SK-N-SH (cell line): ENCODE measurements at regions not wholly inside any gene's neighbourhood (a gene's known extent, or its start where the extent isn't known, plus 50 kb on each side); places are given as distances from the start of the nearest gene placed in this dataset.

Experiments
- CTCF ChIA-PET: fragments of 300-600, 350-600 bp; formaldehyde crosslinking; extraction: SDS; loops from one replicate; lab custom pipeline; 2021; lab: Yijun Ruan, JAX
- POLR2A ChIA-PET: fragments of 350-600 bp; sonication (Branson Sonifier 250); formaldehyde crosslinking; extraction: SDS; loops from one replicate; lab custom pipeline; 2020; ENCODE audit warnings: antibody characterized with exemption, inconsistent platforms; lab: Yijun Ruan, JAX
- DNase-seq: peaks from one replicate; pipeline ENCODE4 v3.0.0; 2012
- H2AFZ ChIP-seq: fragments of 200-600 bp; sonication (generic); 2 replicates; pipeline ENCODE4 v1.8.1; 2016; ENCODE audit warnings: antibody characterized with exemption, mild to moderate bottlenecking, low read depth
- H3F3A ChIP-seq: fragments of 200-600 bp; sonication (generic); replicated peaks from 2 replicates; pipeline ENCODE3; 2016; ENCODE audit warnings: antibody characterized with exemption, mild to moderate bottlenecking; ENCODE audit not compliant: insufficient read depth
- H3K27ac ChIP-seq, 2 experiments: fragments of 200-500 bp in 1 of 2; fragments of 200-600 bp in 1 of 2; sonication (Bioruptor generic) in 1 of 2; sonication (generic), shearing (Covaris generic) in 1 of 2; 2 replicates each; pipeline versions ENCODE4 v1.5.1 to v1.6.1; 2014 to 2016; ENCODE audit warnings: low read depth in 2 of 2, inconsistent platforms in 1 of 2, low read length in 1 of 2, mild to moderate bottlenecking in 1 of 2, mixed read lengths in 1 of 2
- H3K27me3 ChIP-seq: fragments of 200-600 bp; sonication (generic), shearing (Covaris generic); 2 replicates; pipeline ENCODE4 v1.6.1; 2016; ENCODE audit warnings: mixed run types; ENCODE audit not compliant: insufficient read depth
- H3K36me3 ChIP-seq, 2 experiments: fragments of 200-500 bp in 1 of 2; fragments of 200-600 bp in 1 of 2; sonication (Bioruptor generic) in 1 of 2; sonication (generic) in 1 of 2; replicated peaks in 1 of 2; 2 replicates each; pipeline versions ENCODE3 to v1.5.1; 2014 to 2016; ENCODE audit warnings: low read length in 1 of 2, mild to moderate bottlenecking in 1 of 2; ENCODE audit not compliant: insufficient read depth in 2 of 2, control insufficient read depth in 1 of 2
- H3K4me1 ChIP-seq, 2 experiments: fragments of 200-500 bp in 1 of 2; fragments of 200-600 bp in 1 of 2; sonication (Bioruptor generic) in 1 of 2; sonication (generic), shearing (Covaris generic) in 1 of 2; 2 replicates each; pipeline versions ENCODE4 v1.5.1 to v1.6.1; 2014 to 2016; ENCODE audit warnings: low read depth in 1 of 2, low read length in 1 of 2, mixed run types in 1 of 2; ENCODE audit not compliant: insufficient read depth in 2 of 2, control insufficient read depth in 1 of 2
- H3K4me2 ChIP-seq: fragments of 200-600 bp; sonication (generic), shearing (Covaris generic); 2 replicates; pipeline ENCODE4 v1.6.1; 2017; ENCODE audit warnings: mixed run types
- H3K4me3 ChIP-seq, 2 experiments: fragments of 200-500 bp in 1 of 2; fragments of 200-600 bp in 1 of 2; sonication (Bioruptor generic) in 1 of 2; sonication (generic), shearing (Covaris generic) in 1 of 2; 2 replicates each; pipeline versions ENCODE4 v1.5.1 to v1.8.1; 2014 to 2016; ENCODE audit warnings: low read depth in 2 of 2, inconsistent platforms in 1 of 2, low read length in 1 of 2, mild to moderate bottlenecking in 1 of 2, mixed read lengths in 1 of 2, moderate library complexity in 1 of 2
- H3K79me2 ChIP-seq: fragments of 200-600 bp; sonication (generic); 2 replicates; pipeline ENCODE4 v1.8.1; 2017; ENCODE audit warnings: mild to moderate bottlenecking; ENCODE audit not compliant: insufficient read depth
- H3K9ac ChIP-seq: fragments of 200-600 bp; sonication (generic); 2 replicates; pipeline ENCODE4 v1.6.1; 2017; ENCODE audit warnings: mixed run types
- H3K9me2 ChIP-seq: fragments of 200-600 bp; sonication (generic); 2 replicates; pipeline ENCODE4 v1.6.1; 2017; ENCODE audit warnings: mixed run types
- H3K9me3 ChIP-seq: fragments of 200-600 bp; sonication (generic); 2 replicates; pipeline ENCODE4 v1.6.1; 2017; ENCODE audit warnings: mixed run types, mild to moderate bottlenecking, moderate library complexity
- H4K20me1 ChIP-seq: fragments of 200-600 bp; sonication (generic); 2 replicates; pipeline ENCODE4 v1.6.1; 2017; ENCODE audit warnings: mild to moderate bottlenecking, mixed run types; ENCODE audit not compliant: insufficient read depth
- CHD2 ChIP-seq: fragments of 150-350 bp; IDR thresholded peaks from 2 replicates; pipeline ENCODE4 v1.6.1; 2018; ENCODE audit warnings: low read length; ENCODE audit not compliant: partially characterized antibody
- ELF1 ChIP-seq: IDR thresholded peaks from 2 replicates; pipeline ENCODE4 v1.4.0; 2012
- EP300 ChIP-seq, 2 experiments: IDR thresholded peaks; 2 replicates each; pipeline versions ENCODE4 v1.4.0 to v1.6.1; 2012; ENCODE audit warnings: borderline replicate concordance in 1 of 2, low read depth in 1 of 2, low read length in 1 of 2
- EZH2phosphoT487 ChIP-seq: fragments of 200-600 bp; sonication (generic); IDR thresholded peaks from 2 replicates; pipeline ENCODE4 v1.6.1; 2017; ENCODE audit warnings: low read depth, mixed run types, mild to moderate bottlenecking, antibody characterized with exemption, moderate library complexity, borderline replicate concordance
- FOXJ3 ChIP-seq: sonication (generic); formaldehyde crosslinking; IDR thresholded peaks from 2 replicates; pipeline ENCODE4 v1.5.1; 2020; ENCODE audit warnings: mild to moderate bottlenecking, missing genetic modification reagents
- JUND ChIP-seq: IDR thresholded peaks from 2 replicates; pipeline ENCODE4 v1.4.0; 2012
- MAX ChIP-seq: IDR thresholded peaks from 2 replicates; pipeline ENCODE4 v1.4.0; 2012; ENCODE audit warnings: low read depth
- MXI1 ChIP-seq: IDR thresholded peaks from 2 replicates; pipeline ENCODE4 v1.6.1; 2012; ENCODE audit warnings: mild to moderate bottlenecking, low read depth, low read length, improper control_type of control experiment
- NFIC ChIP-seq: IDR thresholded peaks from 2 replicates; pipeline ENCODE4 v1.4.0; 2012; ENCODE audit warnings: borderline replicate concordance
- NRF1 ChIP-seq: IDR thresholded peaks from 2 replicates; pipeline ENCODE4 v1.6.1; 2012; ENCODE audit warnings: low read depth, mild to moderate bottlenecking, low read length
- RAD21 ChIP-seq: IDR thresholded peaks from 2 replicates; pipeline ENCODE4 v1.6.1; 2012; ENCODE audit warnings: mild to moderate bottlenecking, low read length
- RCOR1 ChIP-seq: fragments of 150-350 bp; IDR thresholded peaks from 2 replicates; pipeline ENCODE4 v1.6.1; 2017; ENCODE audit warnings: antibody characterized with exemption, low read length
- REST ChIP-seq: IDR thresholded peaks from 2 replicates; pipeline ENCODE4 v1.6.1; 2012; ENCODE audit warnings: mild to moderate bottlenecking, low read depth, low read length, moderate library complexity
- RXRA ChIP-seq: IDR thresholded peaks from 2 replicates; pipeline ENCODE4 v1.4.0; 2012; ENCODE audit warnings: low read depth, mild to moderate bottlenecking, borderline replicate concordance
- SMC3 ChIP-seq: IDR thresholded peaks from 2 replicates; pipeline ENCODE4 v1.6.1; 2012; ENCODE audit warnings: low read depth, low read length, improper control_type of control experiment
- TAF1 ChIP-seq: IDR thresholded peaks from 2 replicates; pipeline ENCODE4 v1.6.1; 2012; ENCODE audit warnings: low read depth, mild to moderate bottlenecking, low read length, moderate library complexity, borderline replicate concordance
- TCF12 ChIP-seq: IDR thresholded peaks from 2 replicates; pipeline ENCODE4 v1.4.0; 2012
- USF1 ChIP-seq: IDR thresholded peaks from 2 replicates; pipeline ENCODE4 v1.4.0; 2012; ENCODE audit warnings: low read depth, borderline replicate concordance
- YY1 ChIP-seq: IDR thresholded peaks from 2 replicates; pipeline ENCODE4 v1.4.0; 2012; ENCODE audit warnings: low read depth, mild to moderate bottlenecking
- WGBS: methylation state at CpG from one replicate; pipeline ENCODE4 v1.1.6; 2017; ENCODE audit warnings: low lambda C conversion rate; 5-methylcytosine and 5-hydroxymethylcytosine counted together
- TF ChIP-seq, protein P1 (sequence below): IDR thresholded peaks from 2 replicates; pipeline ENCODE4 v1.4.0; 2012; ENCODE audit warnings: low read depth, borderline replicate concordance
- TF ChIP-seq, protein P2 (sequence below): IDR thresholded peaks from 2 replicates; pipeline ENCODE4; 2012

DNA sequence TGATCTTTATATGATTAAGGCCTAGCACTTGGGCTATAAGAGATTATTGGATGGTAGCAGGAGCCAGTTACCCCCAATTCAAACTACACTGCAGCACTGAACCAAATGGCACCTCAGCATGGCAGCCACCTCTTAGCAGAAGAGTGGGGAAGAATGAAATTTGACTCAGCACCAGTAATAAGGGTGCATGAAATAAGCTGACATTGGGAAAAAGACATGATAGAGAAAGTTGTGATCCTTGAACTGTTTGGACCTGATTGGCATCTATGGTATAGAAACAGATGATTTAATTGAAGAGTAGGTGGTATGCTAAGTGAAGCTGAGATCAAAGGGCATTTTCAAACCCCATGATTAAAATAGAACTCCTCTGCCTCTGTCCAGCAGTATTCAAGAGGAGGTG is 389.5 kb downstream of the FOXG1 start:
- TF ChIP-seq JUND (no peak), USF1 (no peak), EZH2phosphoT487 (no peak), EP300 (IDR thresholded peaks at IDR 0.05; ENCODE audit: borderline replicate concordance in 1 of 2, low read depth in 1 of 2, low read length in 1 of 2) (no peak), YY1 (no peak), RAD21 (no peak), RCOR1 (no peak), TCF12 (no peak), RXRA (no peak), ELF1 (no peak), CHD2 (no peak), MAX (no peak)
- Histone ChIP-seq H3F3A (no peaks in the 10 kb centered on the region), H3K9me2 (no peaks in the 10 kb centered on the region), H3K27me3 (peaks cover 1% of the 10 kb centered on the region; the same call in 1 of the 2 replicates), H3K27ac (no peak overlapping the region), H3K9ac (no peak overlapping the region), H3K79me2 (no peaks in the 10 kb centered on the region), H3K4me1 (no peaks in the 10 kb centered on the region), H3K4me2 (no peak overlapping the region), H2AFZ (no peak overlapping the region), H3K36me3 (no peaks in the 10 kb centered on the region), H3K4me3 (no peak overlapping the region), H3K9me3 (no peaks in the 10 kb centered on the region), H4K20me1 (no peaks in the 10 kb centered on the region)
- no peak for DNase-seq
- ChIA-PET CTCF (no interaction called here), POLR2A (no interaction called here)

DNA sequence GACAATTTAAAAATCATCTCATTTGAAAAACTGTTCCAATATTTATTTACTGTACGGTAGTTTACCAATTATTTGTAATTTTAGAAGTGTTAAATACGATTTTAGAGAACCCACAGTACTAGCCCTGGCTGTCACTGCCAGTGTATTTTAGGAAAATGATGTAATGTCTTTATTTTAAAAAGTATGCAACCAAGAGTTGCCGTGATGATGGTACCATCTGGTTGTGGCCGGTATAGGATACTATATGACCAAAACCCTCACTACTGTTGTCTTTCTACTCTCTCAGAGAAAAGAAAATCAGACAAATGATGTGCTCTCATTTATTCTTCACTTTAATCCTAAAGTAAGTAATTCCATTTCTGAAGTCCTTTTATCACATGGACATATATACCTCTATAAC is 395.0 kb downstream of the FOXG1 start:
- ChIA-PET CTCF (no interaction called here), POLR2A (no interaction called here)
- no peak for DNase-seq
- Histone ChIP-seq H3K4me2 (no peak overlapping the region), H3F3A (no peaks in the 10 kb centered on the region), H4K20me1 (no peaks in the 10 kb centered on the region), H3K36me3 (no peaks in the 10 kb centered on the region), H3K9ac (no peak overlapping the region), H3K4me3 (no peak overlapping the region), H3K79me2 (no peaks in the 10 kb centered on the region), H3K27me3 (no peaks in the 10 kb centered on the region; the same call in 1 of the 2 replicates), H3K4me1 (no peaks in the 10 kb centered on the region), H3K9me2 (no peaks in the 10 kb centered on the region), H3K9me3 (no peaks in the 10 kb centered on the region), H3K27ac (no peak overlapping the region), H2AFZ (no peak overlapping the region)
- WGBS = 15% methylated on average over 4 of the region's 4 CpGs
- TF ChIP-seq MXI1 (no peak), NFIC (no peak), JUND (no peak), RXRA (no peak), TCF12 (no peak), FOXJ3 (no peak), REST (no peak), EP300 (IDR thresholded peaks at IDR 0.05; ENCODE audit: borderline replicate concordance in 1 of 2, low read depth in 1 of 2, low read length in 1 of 2) (no peak), ELF1 (no peak), CHD2 (no peak), EZH2phosphoT487 (no peak), SMC3 (no peak), RCOR1 (no peak), TAF1 (no peak), NRF1 (no peak)
- TF ChIP-seq, protein P1, sequence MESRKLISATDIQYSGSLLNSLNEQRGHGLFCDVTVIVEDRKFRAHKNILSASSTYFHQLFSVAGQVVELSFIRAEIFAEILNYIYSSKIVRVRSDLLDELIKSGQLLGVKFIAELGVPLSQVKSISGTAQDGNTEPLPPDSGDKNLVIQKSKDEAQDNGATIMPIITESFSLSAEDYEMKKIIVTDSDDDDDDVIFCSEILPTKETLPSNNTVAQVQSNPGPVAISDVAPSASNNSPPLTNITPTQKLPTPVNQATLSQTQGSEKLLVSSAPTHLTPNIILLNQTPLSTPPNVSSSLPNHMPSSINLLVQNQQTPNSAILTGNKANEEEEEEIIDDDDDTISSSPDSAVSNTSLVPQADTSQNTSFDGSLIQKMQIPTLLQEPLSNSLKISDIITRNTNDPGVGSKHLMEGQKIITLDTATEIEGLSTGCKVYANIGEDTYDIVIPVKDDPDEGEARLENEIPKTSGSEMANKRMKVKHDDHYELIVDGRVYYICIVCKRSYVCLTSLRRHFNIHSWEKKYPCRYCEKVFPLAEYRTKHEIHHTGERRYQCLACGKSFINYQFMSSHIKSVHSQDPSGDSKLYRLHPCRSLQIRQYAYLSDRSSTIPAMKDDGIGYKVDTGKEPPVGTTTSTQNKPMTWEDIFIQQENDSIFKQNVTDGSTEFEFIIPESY = no peak
- TF ChIP-seq, protein P2, sequence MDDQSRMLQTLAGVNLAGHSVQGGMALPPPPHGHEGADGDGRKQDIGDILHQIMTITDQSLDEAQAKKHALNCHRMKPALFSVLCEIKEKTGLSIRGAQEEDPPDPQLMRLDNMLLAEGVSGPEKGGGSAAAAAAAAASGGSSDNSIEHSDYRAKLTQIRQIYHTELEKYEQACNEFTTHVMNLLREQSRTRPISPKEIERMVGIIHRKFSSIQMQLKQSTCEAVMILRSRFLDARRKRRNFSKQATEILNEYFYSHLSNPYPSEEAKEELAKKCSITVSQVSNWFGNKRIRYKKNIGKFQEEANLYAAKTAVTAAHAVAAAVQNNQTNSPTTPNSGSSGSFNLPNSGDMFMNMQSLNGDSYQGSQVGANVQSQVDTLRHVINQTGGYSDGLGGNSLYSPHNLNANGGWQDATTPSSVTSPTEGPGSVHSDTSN = no peak
